ENCODE measurements at regions not wholly inside any gene's neighbourhood (a gene's known extent, or its start where the extent isn't known, plus 50 kb on each side); places are given as distances from the start of the nearest gene placed in this dataset.

GRCh38 chr3:30263238-30263924 lies 343.0 kb upstream of the TGFBR2 start:
- no peak overlapping the region for H3K27ac ChIP-seq (ENCODE audit: low read length)
- no peak overlapping the region for H2AFZ ChIP-seq (ENCODE audit: low read depth, low read length)
- no peaks in the 10 kb centered on the region for H3K36me3 ChIP-seq (ENCODE audit: insufficient read depth, low read length)
- no peak overlapping the region for H3K4me3 ChIP-seq (ENCODE audit: low read length)
- H3K79me2 ChIP-seq (replicated peaks; ENCODE audit: insufficient read depth, low read length) = no peaks in the 10 kb centered on the region
- TF ChIP-seq REST (IDR thresholded peaks at IDR 0.05; ENCODE audit: borderline replicate concordance) (no peak), SMC3 (conservative IDR thresholded peaks at IDR 0.05; ENCODE audit: poor library complexity) (no peak), POLR2AphosphoS5 (IDR thresholded peaks at IDR 0.05) (no peak), EP300 (conservative IDR thresholded peaks at IDR 0.05; ENCODE audit: poor library complexity, severe bottlenecking) (no peak), EZH2 (IDR thresholded peaks at IDR 0.05; ENCODE audit: borderline replicate concordance, insufficient read depth, low read length, poor library complexity, severe bottlenecking) (no peak), TAF1 (IDR thresholded peaks at IDR 0.05; ENCODE audit: low read depth) (no peak), RAD21 (conservative IDR thresholded peaks at IDR 0.05) (no peak), MXI1 (conservative IDR thresholded peaks at IDR 0.05; ENCODE audit: poor library complexity, severe bottlenecking) (no peak), CTCF (IDR thresholded peaks at IDR 0.05; ENCODE audit: poor library complexity, severe bottlenecking) (no peak)
- H4K20me1 ChIP-seq (ENCODE audit: insufficient read depth) = no peaks in the 10 kb centered on the region
- no peaks in the 10 kb centered on the region for H3K9me2 ChIP-seq (ENCODE audit: insufficient read depth, low read length)
- no peaks in the 10 kb centered on the region for H3F3A ChIP-seq (ENCODE audit: insufficient read depth, low read length, poor library complexity, severe bottlenecking)
- H3K27me3 ChIP-seq (ENCODE audit: insufficient read depth, low read depth, low read length) = no peaks in the 10 kb centered on the region
- no peaks in the 10 kb centered on the region for H3K9me3 ChIP-seq (ENCODE audit: low read length)
- no peak overlapping the region for H3K4me2 ChIP-seq (ENCODE audit: low read length)
- H3K9ac ChIP-seq (ENCODE audit: low read length) = no peak overlapping the region

GRCh38 chr3:30263925-30264313 lies 342.5 kb upstream of the TGFBR2 start:
- Histone ChIP-seq H3K9me3 (ENCODE audit: low read length) (no peaks in the 10 kb centered on the region), H2AFZ (ENCODE audit: low read depth, low read length) (no peak overlapping the region), H3F3A (ENCODE audit: insufficient read depth, low read length, poor library complexity, severe bottlenecking) (no peaks in the 10 kb centered on the region), H3K27me3 (ENCODE audit: insufficient read depth, low read depth, low read length) (no peaks in the 10 kb centered on the region), H3K9ac (ENCODE audit: low read length) (no peak overlapping the region), H3K9me2 (ENCODE audit: insufficient read depth, low read length) (no peaks in the 10 kb centered on the region), H3K27ac (ENCODE audit: low read length) (no peak overlapping the region), H3K36me3 (ENCODE audit: insufficient read depth, low read length) (no peaks in the 10 kb centered on the region), H4K20me1 (ENCODE audit: insufficient read depth) (no peaks in the 10 kb centered on the region), H3K4me2 (ENCODE audit: low read length) (no peak overlapping the region), H3K4me3 (ENCODE audit: low read length) (no peak overlapping the region), H3K79me2 (replicated peaks; ENCODE audit: insufficient read depth, low read length) (no peaks in the 10 kb centered on the region)
- TF ChIP-seq CTCF (IDR thresholded peaks at IDR 0.05; ENCODE audit: poor library complexity, severe bottlenecking) (no peak), RAD21 (conservative IDR thresholded peaks at IDR 0.05) (no peak), POLR2AphosphoS5 (IDR thresholded peaks at IDR 0.05) (no peak), TAF1 (IDR thresholded peaks at IDR 0.05; ENCODE audit: low read depth) (no peak), SMC3 (conservative IDR thresholded peaks at IDR 0.05; ENCODE audit: poor library complexity) (no peak), REST (IDR thresholded peaks at IDR 0.05; ENCODE audit: borderline replicate concordance) (no peak), EP300 (conservative IDR thresholded peaks at IDR 0.05; ENCODE audit: poor library complexity, severe bottlenecking) (no peak), EZH2 (IDR thresholded peaks at IDR 0.05; ENCODE audit: borderline replicate concordance, insufficient read depth, low read length, poor library complexity, severe bottlenecking) (no peak), MXI1 (conservative IDR thresholded peaks at IDR 0.05; ENCODE audit: poor library complexity, severe bottlenecking) (no peak)

All from neural cell (in vitro differentiated cells).